ENCODE measurements at regions not wholly inside any gene's neighbourhood (a gene's known extent, or its start where the extent isn't known, plus 50 kb on each side); places are given as distances from the start of the nearest gene placed in this dataset.
"Not testable (repeated sequence)": the region's sequence is repeated elsewhere in the genome, so short reads cannot be mapped to it uniquely, and the experiment has no call there.

GRCh38 chr3:177453451-177453844, 256.2 kb upstream of the TBL1XR1 start:
- no peak for DNase-seq (ENCODE audit: low read depth)

- DNase-seq (ENCODE audit: low read depth) = not testable (repeated sequence)
These were observed 259.9 kb upstream of the TBL1XR1 start for GRCh38 chr3:177457204-177457603.

GRCh38 chr3:177459401-177459800, 262.1 kb upstream of the TBL1XR1 start:
- peak; percentile 93 for DNase-seq (ENCODE audit: low read depth)

GRCh38 chr3:177460047-177460446, 262.8 kb upstream of the TBL1XR1 start:
- DNase-seq (ENCODE audit: low read depth) = no peak

GRCh38 chr3:177461765-177462164, 264.5 kb upstream of the TBL1XR1 start:
- DNase-seq (ENCODE audit: low read depth) = no peak

- not testable (repeated sequence) for DNase-seq (ENCODE audit: low read depth)
These were observed 266.1 kb upstream of the TBL1XR1 start for GRCh38 chr3:177463341-177463740.

GRCh38 chr3:177463863-177464262, 266.6 kb upstream of the TBL1XR1 start:
- peak; percentile 79 for DNase-seq (ENCODE audit: low read depth)

- DNase-seq (ENCODE audit: low read depth) = no peak
These were observed 267.3 kb upstream of the TBL1XR1 start for GRCh38 chr3:177464392-177465256.

- DNase-seq (ENCODE audit: low read depth) = no peak
These were observed 268.0 kb upstream of the TBL1XR1 start for GRCh38 chr3:177465257-177465642.

GRCh38 chr3:177466074-177466473, 268.8 kb upstream of the TBL1XR1 start:
- DNase-seq (ENCODE audit: low read depth) = no peak

GRCh38 chr3:177466622-177467021, 269.3 kb upstream of the TBL1XR1 start:
- not testable (repeated sequence) for DNase-seq (ENCODE audit: low read depth)

- DNase-seq (ENCODE audit: low read depth) = no peak
These were observed 270.1 kb upstream of the TBL1XR1 start for GRCh38 chr3:177467247-177467985.

GRCh38 chr3:177468331-177468730, 271.0 kb upstream of the TBL1XR1 start:
- peak; percentile 95 for DNase-seq (ENCODE audit: low read depth)

GRCh38 chr3:177468816-177469215, 271.5 kb upstream of the TBL1XR1 start:
- peak; percentile 60 for DNase-seq (ENCODE audit: low read depth)

GRCh38 chr3:177469216-177469615, 271.9 kb upstream of the TBL1XR1 start:
- no peak for DNase-seq (ENCODE audit: low read depth)

- no peak for DNase-seq (ENCODE audit: low read depth)
These were observed 273.1 kb upstream of the TBL1XR1 start for GRCh38 chr3:177470197-177470941.

- DNase-seq (ENCODE audit: low read depth) = no peak
These were observed 274.6 kb upstream of the TBL1XR1 start for GRCh38 chr3:177471733-177472480.

- DNase-seq (ENCODE audit: low read depth) = peak; percentile 97
These were observed 275.9 kb upstream of the TBL1XR1 start for GRCh38 chr3:177473184-177473583.

GRCh38 chr3:177473903-177474302, 276.6 kb upstream of the TBL1XR1 start:
- no peak for DNase-seq (ENCODE audit: low read depth)

- DNase-seq (ENCODE audit: low read depth) = no peak
These were observed 277.5 kb upstream of the TBL1XR1 start for GRCh38 chr3:177474652-177475355.

GRCh38 chr3:177475356-177475665, 278.0 kb upstream of the TBL1XR1 start:
- no peak for DNase-seq (ENCODE audit: low read depth)
